HG03103 (cell line): ENCODE measurements at regions not wholly inside any gene's neighbourhood (a gene's known extent, or its start where the extent isn't known, plus 50 kb on each side); places are given as distances from the start of the nearest gene placed in this dataset.

Source experiments
- ATAC-seq: cut with Tn5 transposase; IDR thresholded peaks from one replicate; pipeline ENCODE4 v1.9.1; 2021; ENCODE audit warnings: low read depth; ENCODE audit not compliant: unreplicated experiment

GRCh38 chr12:73308747-73309146 lies 1036.6 kb downstream of the TRHDE start:
- ATAC-seq = no peak

GRCh38 chr12:73321319-73321718 lies 1049.1 kb downstream of the TRHDE start:
- ATAC-seq = no peak

GRCh38 chr12:73321776-73322175 lies 1049.6 kb downstream of the TRHDE start:
- no peak for ATAC-seq

GRCh38 chr12:73330584-73331351 lies 1058.6 kb downstream of the TRHDE start:
- ATAC-seq = no peak

- no peak for ATAC-seq
These were observed 1069.5 kb downstream of the TRHDE start for GRCh38 chr12:73341559-73342247.

GRCh38 chr12:73342733-73343132 lies 1070.6 kb downstream of the TRHDE start:
- ATAC-seq = no peak

GRCh38 chr12:73352826-73353225 lies 1080.7 kb downstream of the TRHDE start:
- ATAC-seq = no peak

- no peak for ATAC-seq
These were observed 1089.1 kb downstream of the TRHDE start for GRCh38 chr12:73361156-73361863.

GRCh38 chr12:73361864-73362230 lies 1089.7 kb downstream of the TRHDE start:
- no peak for ATAC-seq

- ATAC-seq = no peak
These were observed 1090.5 kb downstream of the TRHDE start for GRCh38 chr12:73362666-73363065.

GRCh38 chr12:73372856-73373255 lies 1100.7 kb downstream of the TRHDE start:
- no peak for ATAC-seq

GRCh38 chr12:73374360-73374759 lies 1102.2 kb downstream of the TRHDE start:
- no peak for ATAC-seq

GRCh38 chr12:73383584-73384222 lies 1111.5 kb downstream of the TRHDE start:
- ATAC-seq = no peak

GRCh38 chr12:73384592-73384991 lies 1112.4 kb downstream of the TRHDE start:
- no peak for ATAC-seq

GRCh38 chr12:73390261-73390660 lies 1118.1 kb downstream of the TRHDE start:
- no peak for ATAC-seq

GRCh38 chr12:73413051-73413450 lies 1124.6 kb upstream of the ATXN7L3B start:
- no peak for ATAC-seq

- ATAC-seq = no peak
These were observed 1123.7 kb upstream of the ATXN7L3B start for GRCh38 chr12:73413974-73414373.

GRCh38 chr12:73414926-73415325 lies 1122.7 kb upstream of the ATXN7L3B start:
- ATAC-seq = no peak

GRCh38 chr12:73418541-73418940 lies 1119.1 kb upstream of the ATXN7L3B start:
- no peak for ATAC-seq

GRCh38 chr12:73421832-73422231 lies 1115.8 kb upstream of the ATXN7L3B start:
- peak; percentile 70 for ATAC-seq

- ATAC-seq = no peak
These were observed 1113.2 kb upstream of the ATXN7L3B start for GRCh38 chr12:73424484-73424883.
